ENCODE measurements at regions not wholly inside any gene's neighbourhood (a gene's known extent, or its start where the extent isn't known, plus 50 kb on each side); places are given as distances from the start of the nearest gene placed in this dataset.

GRCh38 chr18:66742832-66743231 is 138.9 kb upstream of the CDH19 start:
- no peak for TF ChIP-seq EGR1 (IDR thresholded peaks at IDR 0.05; ENCODE audit: borderline replicate concordance, low read depth, low read length)
- TF ChIP-seq CTBP2 (IDR thresholded peaks at IDR 0.05; ENCODE audit: borderline replicate concordance, insufficient read depth, insufficient read length, low read length): no peak
- no peak for TF ChIP-seq GABPA (IDR thresholded peaks at IDR 0.05; ENCODE audit: borderline replicate concordance, insufficient read depth, low read length)
- no peak for TF ChIP-seq CBX8 (IDR thresholded peaks at IDR 0.05; ENCODE audit: borderline replicate concordance, low read depth, low read length)
- TF ChIP-seq NANOG (IDR thresholded peaks at IDR 0.05; ENCODE audit: insufficient read depth, low read depth, low read length, poor library complexity, severe bottlenecking): no peak
- no peak for TF ChIP-seq RXRA (IDR thresholded peaks at IDR 0.05; ENCODE audit: insufficient read depth, low read depth, low read length)
- no peak for TF ChIP-seq CTCF (IDR thresholded peaks at IDR 0.05; ENCODE audit: control extremely low read depth in 1 of 3, insufficient read depth in 1 of 3, low read depth in 1 of 3, low read length in 3 of 3)
- no peak for TF ChIP-seq BRCA1 (IDR thresholded peaks at IDR 0.05; ENCODE audit: low read depth, low read length)

Measured in H1 (cell line).